CD8-positive, alpha-beta memory T cell (primary cell): ENCODE measurements at regions not wholly inside any gene's neighbourhood (a gene's known extent, or its start where the extent isn't known, plus 50 kb on each side); places are given as distances from the start of the nearest gene placed in this dataset.

ENCODE experiments used
- CTCF ChIA-PET: fragments of 350-600 bp; sonication (Branson Sonifier 250); formaldehyde crosslinking; loops from one replicate; lab custom pipeline; 2021; ENCODE audit warnings: antibody characterized with exemption; lab: Charles Lee
- POLR2A ChIA-PET: fragments of 350-600 bp; sonication (Branson Sonifier 250); formaldehyde crosslinking; loops from one replicate; lab custom pipeline; 2021; ENCODE audit warnings: antibody characterized with exemption; lab: Charles Lee
- DNase-seq, 5 donors: peaks; one replicate each; pipeline versions ENCODE4 v3.0.0 to v3.0.0-alpha.2; 2020 to 2022; ENCODE audit warnings: mixed read lengths in 1 of 5
- H3K27ac ChIP-seq: one replicate; pipeline ENCODE4 v1.7.0; 2013; ENCODE audit warnings: low read depth, mild to moderate bottlenecking, low read length, moderate library complexity
- H3K27me3 ChIP-seq: 2 replicates; pipeline ENCODE4 v1.7.0; 2013; ENCODE audit warnings: low read length, mild to moderate bottlenecking; ENCODE audit not compliant: insufficient read depth, poor library complexity, severe bottlenecking
- H3K36me3 ChIP-seq: 2 replicates; pipeline ENCODE4 v1.7.0; 2013; ENCODE audit warnings: mild to moderate bottlenecking, low read length, moderate library complexity; ENCODE audit not compliant: insufficient read depth
- H3K4me1 ChIP-seq: 2 replicates; pipeline ENCODE4 v1.7.0; 2013; ENCODE audit warnings: mild to moderate bottlenecking, low read length, moderate library complexity; ENCODE audit not compliant: insufficient read depth
- H3K4me3 ChIP-seq: 2 replicates; pipeline ENCODE4 v1.7.0; 2013; ENCODE audit warnings: mild to moderate bottlenecking, low read length
- H3K9me3 ChIP-seq: 2 replicates; pipeline ENCODE4 v1.7.0; 2013; ENCODE audit warnings: mild to moderate bottlenecking, low read length
- H3K27ac Mint-ChIP-seq, 8 donors: one replicate each; pipeline ENCODE4 v1.8.0; 2020 to 2021; ENCODE audit warnings: mixed read lengths in 8 of 8, mild to moderate bottlenecking in 6 of 8, inconsistent platforms in 3 of 8, moderate library complexity in 3 of 8
- H3K27me3 Mint-ChIP-seq, 2 donors: one replicate each; pipeline ENCODE4 v1.8.0; 2020 to 2021; ENCODE audit warnings: mixed read lengths in 2 of 2, mild to moderate bottlenecking in 1 of 2, moderate library complexity in 1 of 2
- H3K36me3 Mint-ChIP-seq, 3 donors: one replicate each; pipeline ENCODE4 v1.8.0; 2020 to 2021; ENCODE audit warnings: mixed read lengths in 3 of 3, inconsistent platforms in 1 of 3, mild to moderate bottlenecking in 1 of 3
- H3K4me1 Mint-ChIP-seq, 3 donors: one replicate each; pipeline ENCODE4 v1.8.0; 2020 to 2021; ENCODE audit warnings: mixed read lengths in 3 of 3, inconsistent platforms in 1 of 3, mild to moderate bottlenecking in 1 of 3
- H3K4me3 Mint-ChIP-seq, 7 donors: one replicate each; pipeline ENCODE4 v1.8.0; 2020 to 2021; ENCODE audit warnings: mixed read lengths in 7 of 7, mild to moderate bottlenecking in 6 of 7, moderate library complexity in 4 of 7, inconsistent platforms in 2 of 7
- H3K9me3 Mint-ChIP-seq, 5 donors: one replicate each; pipeline ENCODE4 v1.8.0; 2020 to 2022; ENCODE audit warnings: mixed read lengths in 5 of 5, mild to moderate bottlenecking in 3 of 5, moderate library complexity in 2 of 5, inconsistent platforms in 1 of 5

- Histone ChIP-seq H3K27ac (no peak overlapping the region), H3K4me1 (peaks cover 73% of the 10 kb centered on the region), H3K27me3 (no peaks in the 10 kb centered on the region), H3K36me3 (no peaks in the 10 kb centered on the region), H3K9me3 (no peaks in the 10 kb centered on the region), H3K4me3 (no peak overlapping the region)
- Mint-ChIP-seq H3K9me3 (no peaks in the 10 kb centered on the region), H3K27ac (peak overlapping the region in 1 of 8 donors; percentile 58), H3K36me3 (peaks cover 0 to 1% (median 0%) of the 10 kb centered on the region in 3 donors), H3K4me3 (no peak overlapping the region), H3K27me3 (no peaks in the 10 kb centered on the region), H3K4me1 (peaks cover 40 to 62% (median 52%) of the 10 kb centered on the region in 3 donors)
- no peak for DNase-seq
- POLR2A ChIA-PET: no interaction called here
- CTCF ChIA-PET: interaction anchor here (0.7 to 1.4 kb wide), 3 partner anchors 11 to 46 kb away, joined by 3 to 4 read pairs (median 3); no protein-coding TSS in a partner anchor
Measured at GRCh38 chr15:92843326-92843725, 56.8 kb upstream of the CHD2 start.

GRCh38 chr15:92843814-92844213, 56.3 kb upstream of the CHD2 start:
- no peak for DNase-seq
- H3K4me3 ChIP-seq: no peak overlapping the region
- H3K27me3 ChIP-seq: no peaks in the 10 kb centered on the region
- no peak overlapping the region for H3K27ac ChIP-seq
- Mint-ChIP-seq H3K9me3 (no peaks in the 10 kb centered on the region), H3K4me1 (peaks cover 41 to 64% (median 53%) of the 10 kb centered on the region in 3 donors), H3K4me3 (no peak overlapping the region), H3K36me3 (peaks cover 0 to 1% (median 0%) of the 10 kb centered on the region in 3 donors), H3K27me3 (no peaks in the 10 kb centered on the region), H3K27ac (peak overlapping the region in 3 of 8 donors; percentile 30 to 70 (median 66))
- no peaks in the 10 kb centered on the region for H3K36me3 ChIP-seq
- H3K9me3 ChIP-seq: no peaks in the 10 kb centered on the region
- CTCF ChIA-PET: interaction anchor here (0.7 to 1.4 kb wide), 3 partner anchors 12 to 47 kb away, joined by 3 to 4 read pairs (median 3); no protein-coding TSS in a partner anchor
- peaks cover 73% of the 10 kb centered on the region for H3K4me1 ChIP-seq
- POLR2A ChIA-PET: interaction anchor here (0.7 to 0.9 kb wide), 3 partner anchors 12 to 158 kb away, joined by 4 to 7 read pairs (median 5); no protein-coding TSS in a partner anchor

- Histone ChIP-seq H3K4me3 (peak overlapping the region; percentile 46), H3K36me3 (no peaks in the 10 kb centered on the region), H3K27ac (peak overlapping the region; percentile 60), H3K27me3 (no peaks in the 10 kb centered on the region), H3K9me3 (no peaks in the 10 kb centered on the region), H3K4me1 (peaks cover 78% of the 10 kb centered on the region)
- H3K9me3 Mint-ChIP-seq: no peaks in the 10 kb centered on the region
- POLR2A ChIA-PET: interaction anchor here (0.6 to 1.4 kb wide), 6 partner anchors 11 to 40 kb away, joined by 3 to 8 read pairs (median 4); no protein-coding TSS in a partner anchor
- H3K4me1 Mint-ChIP-seq: peaks cover 48 to 69% (median 57%) of the 10 kb centered on the region in 3 donors
- peak overlapping the region in 7 of 8 donors; percentile 12 to 98 (median 91) for H3K27ac Mint-ChIP-seq
- H3K4me3 Mint-ChIP-seq: peak overlapping the region in 6 of 7 donors; percentile 3 to 72 (median 70)
- CTCF ChIA-PET: no interaction called here
- H3K27me3 Mint-ChIP-seq: no peaks in the 10 kb centered on the region
- DNase-seq: peak in 2 of 5 donors; percentile 45 to 72
- H3K36me3 Mint-ChIP-seq: peaks cover 0 to 1% (median 0%) of the 10 kb centered on the region in 3 donors
Measured at GRCh38 chr15:92845126-92845508, 55.0 kb upstream of the CHD2 start.

- Mint-ChIP-seq H3K27ac (peak overlapping the region in 2 of 8 donors; percentile 33 to 40), H3K4me1 (peaks cover 48 to 66% (median 59%) of the 10 kb centered on the region in 3 donors), H3K4me3 (no peak overlapping the region)
Measured at GRCh38 chr15:92846741-92847140, 53.4 kb upstream of the CHD2 start.

GRCh38 chr15:92847841-92848240, 52.3 kb upstream of the CHD2 start:
- Mint-ChIP-seq H3K4me1 (peaks cover 48 to 66% (median 59%) of the 10 kb centered on the region in 3 donors), H3K27ac (peak overlapping the region in 4 of 8 donors; percentile 40 to 63 (median 44)), H3K36me3 (peaks cover 0 to 1% (median 0%) of the 10 kb centered on the region in 3 donors), H3K4me3 (no peak overlapping the region), H3K27me3 (no peaks in the 10 kb centered on the region), H3K9me3 (no peaks in the 10 kb centered on the region)
- Histone ChIP-seq H3K36me3 (no peaks in the 10 kb centered on the region), H3K9me3 (no peaks in the 10 kb centered on the region), H3K4me1 (peaks cover 66% of the 10 kb centered on the region), H3K27me3 (no peaks in the 10 kb centered on the region), H3K4me3 (no peak overlapping the region), H3K27ac (no peak overlapping the region)
- CTCF ChIA-PET: interaction anchor here (1.5 kb wide), 1 partner anchor 50 kb away, joined by 3 read pairs; no protein-coding TSS in a partner anchor
- no peak for DNase-seq
- POLR2A ChIA-PET: no interaction called here

More at GRCh38 chr15:92846741-92847140, 53.4 kb upstream of the CHD2 start:
- H3K9me3 ChIP-seq: no peaks in the 10 kb centered on the region
- no peaks in the 10 kb centered on the region for H3K36me3 ChIP-seq
- Mint-ChIP-seq H3K27me3 (no peaks in the 10 kb centered on the region), H3K9me3 (no peaks in the 10 kb centered on the region), H3K36me3 (peaks cover 0 to 1% (median 0%) of the 10 kb centered on the region in 3 donors)
- H3K4me1 ChIP-seq: peaks cover 70% of the 10 kb centered on the region
- ChIA-PET CTCF (interaction anchor here (1.5 to 1.7 kb wide), 2 partner anchors 38 to 49 kb away, joined by 3 to 4 read pairs; no protein-coding TSS in a partner anchor), POLR2A (interaction anchor here (0.6 to 1.1 kb wide), 3 partner anchors 34 to 54 kb away, joined by 3 to 4 read pairs (median 3); no protein-coding TSS in a partner anchor)
- H3K27me3 ChIP-seq: no peaks in the 10 kb centered on the region
- no peak overlapping the region for H3K27ac ChIP-seq
- no peak for DNase-seq
- H3K4me3 ChIP-seq: no peak overlapping the region

- no peak overlapping the region for H3K4me3 Mint-ChIP-seq
- DNase-seq: no peak
- H3K4me1 Mint-ChIP-seq: peaks cover 46 to 63% (median 58%) of the 10 kb centered on the region in 3 donors
- H3K27me3 Mint-ChIP-seq: no peaks in the 10 kb centered on the region
- no peaks in the 10 kb centered on the region for H3K36me3 ChIP-seq
- no peak overlapping the region for H3K4me3 ChIP-seq
- H3K9me3 ChIP-seq: no peaks in the 10 kb centered on the region
- peaks cover 60% of the 10 kb centered on the region for H3K4me1 ChIP-seq
- peak overlapping the region in 5 of 8 donors; percentile 43 to 96 (median 76) for H3K27ac Mint-ChIP-seq
- peaks cover 0 to 1% (median 0%) of the 10 kb centered on the region in 3 donors for H3K36me3 Mint-ChIP-seq
- POLR2A ChIA-PET: interaction anchor here (0.8 to 2.4 kb wide), 2 partner anchors 34 to 37 kb away, joined by 4 to 23 read pairs; no protein-coding TSS in a partner anchor
- H3K27me3 ChIP-seq: no peaks in the 10 kb centered on the region
- CTCF ChIA-PET: interaction anchor here (2.0 kb wide), 1 partner anchor 16 kb away, joined by 7 read pairs; no protein-coding TSS in a partner anchor
- H3K27ac ChIP-seq: no peak overlapping the region
- no peaks in the 10 kb centered on the region for H3K9me3 Mint-ChIP-seq
Measured at GRCh38 chr15:92848464-92848851, 51.7 kb upstream of the CHD2 start.

GRCh38 chr15:92848852-92849598, 51.1 kb upstream of the CHD2 start:
- Histone ChIP-seq H3K4me1 (peaks cover 56% of the 10 kb centered on the region), H3K4me3 (no peak overlapping the region), H3K36me3 (no peaks in the 10 kb centered on the region), H3K27me3 (no peaks in the 10 kb centered on the region), H3K27ac (no peak overlapping the region), H3K9me3 (no peaks in the 10 kb centered on the region)
- CTCF ChIA-PET: interaction anchor here (0.6 to 2.0 kb wide), 4 partner anchors 16 to 61 kb away, joined by 3 to 7 read pairs (median 3); no protein-coding TSS in a partner anchor
- peak overlapping the region; percentile 76 to 96 (median 84) for H3K27ac Mint-ChIP-seq
- peak overlapping the region in 5 of 7 donors; percentile 29 to 58 (median 50) for H3K4me3 Mint-ChIP-seq
- peaks cover 43 to 57% (median 55%) of the 10 kb centered on the region in 3 donors for H3K4me1 Mint-ChIP-seq
- no peaks in the 10 kb centered on the region for H3K27me3 Mint-ChIP-seq
- no peaks in the 10 kb centered on the region for H3K9me3 Mint-ChIP-seq
- peak in 3 of 5 donors; percentile 58 to 67 (median 64) for DNase-seq
- POLR2A ChIA-PET: interaction anchor here (0.6 to 2.4 kb wide), 5 partner anchors 34 to 66 kb away, joined by 3 to 23 read pairs (median 4); partner anchors contain the start of gene CHD2
- peaks cover 0 to 1% (median 0%) of the 10 kb centered on the region in 3 donors for H3K36me3 Mint-ChIP-seq
